HG02763 (cell line): ENCODE measurements at regions not wholly inside any gene's neighbourhood (a gene's known extent, or its start where the extent isn't known, plus 50 kb on each side); places are given as distances from the start of the nearest gene placed in this dataset.

Experiments used
- ATAC-seq: cut with Tn5 transposase; IDR thresholded peaks from one replicate; pipeline ENCODE4 v1.9.1; 2021; ENCODE audit warnings: mild to moderate bottlenecking, moderate library complexity; ENCODE audit not compliant: unreplicated experiment

DNA sequence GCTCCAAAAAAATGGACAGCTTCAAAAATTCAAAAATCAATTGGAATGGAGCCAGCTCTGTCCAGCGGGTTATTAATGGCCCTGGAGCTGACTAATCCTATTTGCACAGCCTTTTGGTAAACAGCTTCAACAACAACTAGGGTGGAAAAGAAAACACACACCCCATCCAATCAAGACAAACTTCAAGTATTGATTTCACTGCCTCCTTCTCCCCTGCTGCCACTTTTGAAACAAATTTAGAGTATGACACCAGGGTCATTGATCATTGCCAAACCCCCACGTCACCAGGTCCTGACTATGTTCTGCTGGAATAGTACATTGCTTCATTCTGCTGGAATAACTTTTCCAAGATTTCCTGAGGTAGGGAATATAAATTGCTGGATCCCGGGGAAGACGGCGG is 56.8 kb upstream of the GTF3A start:
- no peak for ATAC-seq

DNA sequence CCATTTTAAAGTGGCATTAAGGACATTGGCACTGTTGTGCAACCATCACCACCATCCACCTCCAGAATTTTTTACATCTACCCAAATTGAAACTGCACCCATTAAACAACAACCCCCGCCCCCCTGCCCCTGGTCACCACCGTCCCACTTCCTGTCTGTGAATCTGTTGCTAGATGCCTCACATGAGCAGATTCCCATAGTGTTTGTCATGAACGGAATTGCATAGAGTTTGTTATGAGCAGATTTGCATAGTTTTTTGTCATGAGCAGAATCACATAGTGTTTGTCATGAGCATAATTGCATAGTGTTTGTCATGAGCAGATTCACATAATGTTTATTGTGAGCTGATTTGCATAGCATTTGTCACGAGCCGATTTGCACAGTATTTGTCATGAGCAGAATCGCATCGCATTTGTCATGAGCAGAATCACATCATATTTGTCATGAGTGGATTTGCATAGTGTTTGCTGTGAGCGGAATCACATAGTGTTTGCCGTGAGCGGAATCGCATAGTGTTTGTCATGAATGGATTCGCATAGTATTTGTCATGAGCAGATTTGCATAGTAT is 54.0 kb upstream of the GTF3A start:
- no peak for ATAC-seq

DNA sequence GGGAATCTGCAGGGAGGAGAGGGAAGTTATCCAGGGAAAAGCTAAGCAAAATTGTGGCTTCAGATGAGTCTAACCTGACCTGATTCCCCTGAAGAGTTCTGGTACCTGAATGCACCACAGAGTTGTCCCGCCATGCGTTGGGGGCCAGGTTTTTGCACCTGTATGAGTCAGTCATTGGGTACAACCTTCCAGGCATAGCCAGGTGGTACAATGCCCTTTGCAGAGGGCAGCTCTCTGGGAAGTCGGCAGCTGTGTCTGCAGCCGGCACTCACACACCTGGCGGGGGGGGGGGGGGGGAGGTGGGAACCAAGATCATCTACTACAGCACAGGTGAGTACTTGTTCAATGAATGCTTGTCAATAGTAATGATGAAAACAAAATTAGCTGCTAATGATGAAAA is 52.5 kb upstream of the GTF3A start:
- ATAC-seq, result no peak

- ATAC-seq, result no peak
Observed at GRCh38 chr13:27372896-27373295, 51.5 kb upstream of the GTF3A start.

DNA sequence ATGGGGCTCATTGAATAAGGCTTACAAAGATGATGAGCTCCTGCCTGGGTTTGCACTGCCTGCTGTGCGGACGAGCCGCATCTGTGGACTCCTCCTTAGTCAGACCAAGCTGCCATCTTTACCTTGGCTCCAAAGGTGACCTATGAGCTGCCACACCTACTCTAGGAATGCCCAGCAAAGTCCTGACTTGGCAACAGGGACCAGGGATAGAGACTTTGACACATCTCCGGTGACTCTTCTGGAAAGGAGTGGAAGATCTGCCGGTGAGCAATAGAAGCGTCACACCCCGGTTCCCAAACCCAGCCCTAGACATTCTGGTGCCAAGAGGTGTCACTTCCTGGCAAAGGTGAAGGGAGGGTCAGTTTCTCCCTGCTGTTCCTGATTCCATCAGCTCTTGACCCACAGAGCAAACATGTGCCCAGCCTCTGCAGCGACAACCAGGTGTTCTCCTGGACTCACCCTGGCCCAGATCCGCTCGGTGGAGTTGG is 50.2 kb upstream of the GTF3A start:
- no peak for ATAC-seq
